Right lobe of liver (tissue), 6 donors: ENCODE measurements at regions not wholly inside any gene's neighbourhood (a gene's known extent, or its start where the extent isn't known, plus 50 kb on each side); places are given as distances from the start of the nearest gene placed in this dataset.

ENCODE experiments used
- ATAC-seq, 4 donors: fragments of 200-7000 bp; cut with Tn5 transposase; one replicate each; pipeline ENCODE4 v1.9.1; 2020; ENCODE audit warnings: mild to moderate bottlenecking in 4 of 4, moderate library complexity in 4 of 4
- DNase-seq, 3 donors: peaks; one replicate each; pipeline ENCODE4 v3.0.0-alpha.2; 2020
- H3K27ac ChIP-seq, 3 donors: fragments of 200-600 bp; one replicate each; pipeline ENCODE4 v1.8.0; 2022
- H3K27me3 ChIP-seq, 2 donors: fragments of 200-600 bp; one replicate each; pipeline ENCODE4 v1.8.0; 2022
- H3K36me3 ChIP-seq, 4 donors: fragments of 200-600 bp; sonication (generic) in 1 of 4; one replicate each; pipeline versions ENCODE4 v1.5.1 to v1.8.0; 2017 to 2022; ENCODE audit warnings: control low read depth in 1 of 4
- H3K4me1 ChIP-seq, 4 donors: fragments of 200-600 bp; sonication (generic) in 1 of 4; one replicate each; pipeline versions ENCODE4 v1.5.1 to v1.8.0; 2017 to 2022; ENCODE audit warnings: control low read depth in 1 of 4
- H3K4me3 ChIP-seq, 3 donors: fragments of 200-600 bp; one replicate each; pipeline ENCODE4 v1.8.0; 2022
- H3K9me3 ChIP-seq, 4 donors: fragments of 200-600 bp; sonication (generic) in 1 of 4; one replicate each; pipeline versions ENCODE4 v1.5.1 to v1.8.0; 2017 to 2022; ENCODE audit warnings: control low read depth in 1 of 4
- POLR2A ChIP-seq: fragments of 450-650 bp; IDR thresholded peaks from one replicate; pipeline ENCODE4 v1.6.1; 2017; ENCODE audit warnings: antibody characterized with exemption, mild to moderate bottlenecking
- WGBS: methylation state at CpG from one replicate; pipeline ENCODE4 v1.1.6; 2018; ENCODE audit warnings: low coverage, low lambda C conversion rate; ENCODE audit not compliant: insufficient coverage; ENCODE audit errors: missing lambda C conversion rate; 5-methylcytosine and 5-hydroxymethylcytosine counted together
- intact Hi-C, 2 donors: fragments of 100-400 bp; cut with DNase I; formaldehyde crosslinking; loops; one replicate each; pipeline versions ENCODE4 v1.11.2 to v1.14.1; 2022
- TF ChIP-seq, protein P1 (sequence below), 4 donors: fragments of 200-600 bp in 3 of 4; fragments of 450-650 bp in 1 of 4; IDR thresholded peaks; one replicate each; pipeline versions ENCODE4 v1.5.1 to v1.8.0; 2016 to 2022; ENCODE audit warnings: antibody characterized with exemption in 4 of 4, mild to moderate bottlenecking in 2 of 4
- donor health status: DM: no; HTN: yes; CAD: no.
- donor health status: DM: no; HTN: no; CAD: no.
- donor health status: DM: no; HTN: no; CAD: no.
- donor health status: DM: no; HTN: yes; CAD: no.
- donor health status: DM: no; HTN: yes; CAD: no.

DNA sequence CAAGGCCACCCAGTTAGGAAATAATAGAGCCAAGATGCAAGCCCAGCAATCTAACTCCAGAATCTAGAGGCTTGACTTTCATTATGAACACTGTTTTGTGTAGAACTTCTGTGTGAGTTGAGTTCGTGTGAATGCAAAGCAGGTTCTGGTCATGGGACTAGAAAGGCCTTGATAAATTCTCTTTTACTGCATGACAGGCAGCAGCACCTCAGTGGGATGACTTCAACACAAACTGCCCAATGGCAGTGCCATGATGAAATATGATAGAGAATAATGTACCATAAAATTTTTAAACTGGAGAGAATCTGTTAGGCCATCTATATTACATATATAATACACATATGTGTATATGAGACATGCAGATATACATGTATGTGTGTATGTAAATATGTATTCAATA lies 214.5 kb downstream of the KLF5 start:
- H3K4me1 ChIP-seq = no peaks in the 10 kb centered on the region
- no peaks in the 10 kb centered on the region for H3K36me3 ChIP-seq
- H3K4me3 ChIP-seq = no peak overlapping the region
- DNase-seq = no peak
- WGBS = 100% methylated on average over 1 of the region's 1 CpG
- ATAC-seq = no peak
- TF ChIP-seq, protein P1, sequence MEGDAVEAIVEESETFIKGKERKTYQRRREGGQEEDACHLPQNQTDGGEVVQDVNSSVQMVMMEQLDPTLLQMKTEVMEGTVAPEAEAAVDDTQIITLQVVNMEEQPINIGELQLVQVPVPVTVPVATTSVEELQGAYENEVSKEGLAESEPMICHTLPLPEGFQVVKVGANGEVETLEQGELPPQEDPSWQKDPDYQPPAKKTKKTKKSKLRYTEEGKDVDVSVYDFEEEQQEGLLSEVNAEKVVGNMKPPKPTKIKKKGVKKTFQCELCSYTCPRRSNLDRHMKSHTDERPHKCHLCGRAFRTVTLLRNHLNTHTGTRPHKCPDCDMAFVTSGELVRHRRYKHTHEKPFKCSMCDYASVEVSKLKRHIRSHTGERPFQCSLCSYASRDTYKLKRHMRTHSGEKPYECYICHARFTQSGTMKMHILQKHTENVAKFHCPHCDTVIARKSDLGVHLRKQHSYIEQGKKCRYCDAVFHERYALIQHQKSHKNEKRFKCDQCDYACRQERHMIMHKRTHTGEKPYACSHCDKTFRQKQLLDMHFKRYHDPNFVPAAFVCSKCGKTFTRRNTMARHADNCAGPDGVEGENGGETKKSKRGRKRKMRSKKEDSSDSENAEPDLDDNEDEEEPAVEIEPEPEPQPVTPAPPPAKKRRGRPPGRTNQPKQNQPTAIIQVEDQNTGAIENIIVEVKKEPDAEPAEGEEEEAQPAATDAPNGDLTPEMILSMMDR (IDR thresholded peaks at IDR 0.05) = no peak
- no peak for TF ChIP-seq POLR2A
- no peak overlapping the region for H3K27ac ChIP-seq
- no peaks in the 10 kb centered on the region for H3K27me3 ChIP-seq
- intact Hi-C loops = no loop called here
- H3K9me3 ChIP-seq = no peaks in the 10 kb centered on the region

DNA sequence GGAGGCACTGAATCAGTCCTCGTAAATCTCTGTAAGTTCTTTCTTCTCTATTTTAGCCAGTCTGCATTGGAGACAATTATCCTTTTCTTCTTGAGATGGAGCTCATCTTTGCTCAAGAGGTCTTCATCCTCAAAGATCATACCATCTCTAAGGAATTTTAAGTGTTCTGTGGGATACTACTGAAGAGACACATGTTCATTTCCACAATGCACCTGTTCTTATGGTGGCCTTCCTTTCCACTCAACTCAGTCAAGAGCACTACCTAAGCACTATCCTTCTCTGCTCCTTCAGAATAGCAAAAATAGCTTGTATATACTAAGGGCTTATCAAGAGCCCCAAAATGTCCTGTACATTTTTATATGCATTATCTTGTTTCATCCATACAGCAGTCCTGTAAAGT lies 214.0 kb downstream of the KLF5 start:
- intact Hi-C loops = no loop called here

DNA sequence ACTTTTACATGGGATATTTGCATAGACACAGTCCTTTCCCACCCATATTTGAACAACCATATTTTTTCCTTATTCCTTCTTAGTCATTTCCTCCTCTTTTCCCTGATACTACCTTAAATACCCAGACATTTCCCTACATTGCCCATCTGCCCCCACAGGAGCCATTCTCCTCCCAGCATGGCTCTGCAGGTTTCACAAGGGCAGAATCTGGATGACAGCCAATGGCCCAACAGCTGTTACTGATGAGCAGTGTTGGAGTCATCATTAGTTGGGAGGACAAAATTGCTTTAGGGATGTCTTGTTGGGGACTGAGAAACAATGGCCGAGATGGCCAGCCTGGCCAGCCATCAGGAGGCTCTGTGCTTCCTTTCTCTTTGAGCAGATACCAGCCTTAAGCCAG lies 209.5 kb downstream of the KLF5 start:
- Histone ChIP-seq H3K36me3 (no peaks in the 10 kb centered on the region), H3K27ac (no peak overlapping the region), H3K9me3 (no peaks in the 10 kb centered on the region), H3K4me3 (no peak overlapping the region), H3K4me1 (no peaks in the 10 kb centered on the region), H3K27me3 (no peaks in the 10 kb centered on the region)
- intact Hi-C loops = no loop called here
- ATAC-seq (no peak), DNase-seq (no peak)
- 67% methylated on average over 1 of the region's 1 CpG for whole genome bisulfite sequencing
- TF ChIP-seq POLR2A = no peak
- TF ChIP-seq, protein P1 (IDR thresholded peaks at IDR 0.05) = no peak

More for the DNA sequence above, 214.0 kb downstream of the KLF5 start:
- H3K27me3 ChIP-seq = no peaks in the 10 kb centered on the region
- H3K9me3 ChIP-seq = no peaks in the 10 kb centered on the region
- no peaks in the 10 kb centered on the region for H3K36me3 ChIP-seq
- whole genome bisulfite sequencing = 60% methylated on average over 1 of the region's 1 CpG
- no peak overlapping the region for H3K27ac ChIP-seq
- DNase-seq (no peak), ATAC-seq (no peak)
- TF ChIP-seq POLR2A = no peak
- TF ChIP-seq, protein P1 (IDR thresholded peaks at IDR 0.05) = no peak
- H3K4me3 ChIP-seq = no peak overlapping the region
- no peaks in the 10 kb centered on the region for H3K4me1 ChIP-seq

DNA sequence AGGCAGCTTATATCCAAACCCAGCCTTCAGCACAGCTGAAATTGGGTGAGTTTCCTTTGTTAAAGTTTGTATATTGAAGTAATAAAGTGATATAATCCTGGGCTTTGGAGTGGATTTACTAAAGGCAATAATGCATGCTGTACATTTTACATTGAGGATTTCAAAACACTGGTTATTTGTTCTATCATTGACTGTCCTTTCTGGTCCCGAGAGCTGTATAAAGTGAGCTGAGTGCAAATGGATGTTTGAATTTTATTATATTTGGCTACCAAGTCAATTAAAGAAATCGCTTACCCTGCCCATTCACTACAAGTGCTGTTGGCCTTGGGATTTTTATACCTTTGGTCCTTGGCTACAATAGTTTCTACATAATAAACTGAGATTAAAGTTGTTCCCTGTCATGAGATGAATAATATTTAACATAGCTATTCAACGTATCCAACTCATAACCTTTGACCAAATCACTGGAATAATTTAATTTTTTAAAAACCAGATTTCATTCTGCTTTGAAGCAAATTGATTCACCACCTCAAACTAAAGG lies 207.9 kb downstream of the KLF5 start:
- no peak overlapping the region for H3K27ac ChIP-seq
- no peak overlapping the region for H3K4me3 ChIP-seq
- intact Hi-C loops = no loop called here
- ATAC-seq = no peak
- no peaks in the 10 kb centered on the region for H3K27me3 ChIP-seq
- TF ChIP-seq, protein P1 (IDR thresholded peaks at IDR 0.05) = no peak
- TF ChIP-seq POLR2A = no peak
- no peak for DNase-seq
- no peaks in the 10 kb centered on the region for H3K9me3 ChIP-seq
- no peaks in the 10 kb centered on the region for H3K36me3 ChIP-seq
- WGBS = 79% methylated on average over 3 of the region's 3 CpGs
- H3K4me1 ChIP-seq = no peaks in the 10 kb centered on the region
